Naive thymus-derived CD8-positive, alpha-beta T cell (primary cell): ENCODE measurements at regions not wholly inside any gene's neighbourhood (a gene's known extent, or its start where the extent isn't known, plus 50 kb on each side); places are given as distances from the start of the nearest gene placed in this dataset.

Experiments
- ATAC-seq, 2 donors: fragments of 150-1000 bp; cut with Tn5 transposase in 1 of 2; sonication (Bioruptor Pico), chemical (Tn5 transposase) in 1 of 2; 1 replicate in 1 of 2; 2 replicates in 1 of 2; pipeline ENCODE4 v1.10.0; 2021; ENCODE audit warnings: mild to moderate bottlenecking in 2 of 2, moderate library complexity in 2 of 2
- POLR2A ChIA-PET: fragments of 350-600 bp; sonication (Branson Sonifier 250); formaldehyde crosslinking; loops from one replicate; lab custom pipeline; 2021; ENCODE audit warnings: antibody characterized with exemption; lab: Charles Lee
- DNase-seq, 10 donors: peaks; one replicate each; pipeline versions ENCODE4 v3.0.0 to v3.0.0-alpha.2; 2020 to 2022
- H3K27ac Mint-ChIP-seq, 10 donors: one replicate each; pipeline ENCODE4 v1.8.0; 2020 to 2022; ENCODE audit warnings: mild to moderate bottlenecking in 10 of 10, mixed read lengths in 10 of 10, moderate library complexity in 4 of 10, inconsistent platforms in 1 of 10
- H3K27me3 Mint-ChIP-seq, 5 donors: one replicate each; pipeline ENCODE4 v1.8.0; 2021 to 2022; ENCODE audit warnings: mixed read lengths in 5 of 5
- H3K36me3 Mint-ChIP-seq, 3 donors: one replicate each; pipeline ENCODE4 v1.8.0; 2020 to 2022; ENCODE audit warnings: mixed read lengths in 3 of 3, mild to moderate bottlenecking in 2 of 3, inconsistent platforms in 1 of 3
- H3K4me1 Mint-ChIP-seq, 4 donors: one replicate each; pipeline ENCODE4 v1.8.0; 2021 to 2022; ENCODE audit warnings: mixed read lengths in 4 of 4
- H3K4me3 Mint-ChIP-seq, 10 donors: one replicate each; pipeline ENCODE4 v1.8.0; 2020 to 2022; ENCODE audit warnings: mild to moderate bottlenecking in 10 of 10, mixed read lengths in 10 of 10, moderate library complexity in 6 of 10, inconsistent platforms in 1 of 10
- H3K9me3 Mint-ChIP-seq, 9 donors: one replicate each; pipeline ENCODE4 v1.8.0; 2020 to 2022; ENCODE audit warnings: mixed read lengths in 9 of 9, mild to moderate bottlenecking in 3 of 9, inconsistent platforms in 1 of 9, moderate library complexity in 1 of 9

- DNase-seq = no peak
- Mint-ChIP-seq H3K9me3 (peaks cover 15 to 56% (median 38%) of the 10 kb centered on the region in 9 donors), H3K27ac (no peak overlapping the region), H3K4me1 (peaks cover 6 to 24% (median 18%) of the 10 kb centered on the region in 4 donors), H3K36me3 (peaks cover 10 to 43% (median 38%) of the 10 kb centered on the region in 3 donors), H3K27me3 (no peaks in the 10 kb centered on the region), H3K4me3 (no peak overlapping the region)
- POLR2A ChIA-PET = no interaction called here
- no peak for ATAC-seq
Measured at GRCh38 chr2:144254342-144255235, 265.3 kb downstream of the ZEB2 start.

GRCh38 chr2:144253743-144254142, 266.2 kb downstream of the ZEB2 start:
- ATAC-seq (no peak), DNase-seq (no peak)
- Mint-ChIP-seq H3K4me3 (no peak overlapping the region), H3K9me3 (peaks cover 15 to 50% (median 37%) of the 10 kb centered on the region in 9 donors), H3K27me3 (no peaks in the 10 kb centered on the region), H3K36me3 (peaks cover 10 to 39% (median 37%) of the 10 kb centered on the region in 3 donors), H3K4me1 (peaks cover 6 to 24% (median 21%) of the 10 kb centered on the region in 4 donors), H3K27ac (no peak overlapping the region)
- POLR2A ChIA-PET = no interaction called here

DNA sequence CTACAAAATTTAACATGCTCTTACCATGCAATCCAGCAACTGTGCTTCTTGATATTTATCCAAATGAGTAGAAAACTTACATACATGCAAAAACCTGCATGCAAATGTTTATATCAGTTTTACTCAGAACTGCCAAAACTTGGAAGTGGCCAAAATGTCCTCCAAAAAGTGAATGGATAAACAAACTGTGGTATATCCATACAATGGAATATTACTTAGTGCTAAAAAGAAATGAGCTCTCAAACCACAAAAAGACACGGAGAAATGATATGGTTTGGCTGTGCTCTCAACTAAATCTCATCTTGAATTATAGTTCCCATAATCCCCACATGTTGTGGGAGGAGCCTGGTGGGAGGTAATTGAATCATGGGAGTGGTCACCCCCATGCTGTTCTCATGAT, 267.2 kb downstream of the ZEB2 start:
- H3K4me3 Mint-ChIP-seq = no peak overlapping the region
- H3K4me1 Mint-ChIP-seq = peaks cover 6 to 25% (median 21%) of the 10 kb centered on the region in 4 donors
- peaks cover 12 to 39% (median 27%) of the 10 kb centered on the region in 9 donors for H3K9me3 Mint-ChIP-seq
- H3K27ac Mint-ChIP-seq = no peak overlapping the region
- no peak for DNase-seq
- no peaks in the 10 kb centered on the region for H3K27me3 Mint-ChIP-seq
- H3K36me3 Mint-ChIP-seq = peaks cover 7 to 33% (median 27%) of the 10 kb centered on the region in 3 donors
- POLR2A ChIA-PET = no interaction called here
- no peak for ATAC-seq

DNA sequence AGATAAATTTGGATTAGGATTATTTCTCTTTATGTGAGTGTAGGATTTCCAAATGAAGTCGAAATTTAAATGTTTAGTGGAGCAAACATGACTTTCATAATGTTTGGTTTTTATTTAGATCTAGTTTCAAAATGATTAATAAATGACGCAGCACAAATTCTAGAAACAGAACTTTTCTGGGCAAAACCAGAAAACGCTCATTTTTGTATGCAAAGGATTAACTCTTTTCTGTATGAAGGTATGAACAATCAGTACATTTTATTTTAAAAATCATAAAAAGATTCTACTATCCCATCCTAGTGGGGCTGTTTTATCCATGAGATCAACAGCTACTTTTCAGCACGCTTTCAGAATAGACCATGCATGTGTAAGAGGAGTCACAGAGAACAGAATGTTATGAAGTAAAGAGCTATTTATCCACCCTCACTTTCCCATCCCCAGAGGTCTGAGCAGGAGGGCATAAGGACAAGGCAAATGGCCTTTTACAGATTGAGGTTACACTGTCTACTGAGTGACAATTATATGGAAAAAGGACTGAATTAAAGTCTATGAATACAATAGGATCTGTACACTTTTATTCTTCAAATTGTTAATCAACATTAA, 270.8 kb downstream of the ZEB2 start:
- Mint-ChIP-seq H3K27ac (no peak overlapping the region), H3K4me3 (no peak overlapping the region), H3K9me3 (peaks cover 7 to 17% (median 11%) of the 10 kb centered on the region in 9 donors), H3K27me3 (no peaks in the 10 kb centered on the region), H3K4me1 (peaks cover 0 to 11% (median 1%) of the 10 kb centered on the region in 4 donors), H3K36me3 (peaks cover 7 to 22% (median 14%) of the 10 kb centered on the region in 3 donors)
- ATAC-seq (no peak), DNase-seq (no peak)
- POLR2A ChIA-PET = interaction anchor here (0.7 kb wide), 2 partner anchors 49 to 200 kb away, joined by 3 read pairs; no protein-coding TSS in a partner anchor

DNA sequence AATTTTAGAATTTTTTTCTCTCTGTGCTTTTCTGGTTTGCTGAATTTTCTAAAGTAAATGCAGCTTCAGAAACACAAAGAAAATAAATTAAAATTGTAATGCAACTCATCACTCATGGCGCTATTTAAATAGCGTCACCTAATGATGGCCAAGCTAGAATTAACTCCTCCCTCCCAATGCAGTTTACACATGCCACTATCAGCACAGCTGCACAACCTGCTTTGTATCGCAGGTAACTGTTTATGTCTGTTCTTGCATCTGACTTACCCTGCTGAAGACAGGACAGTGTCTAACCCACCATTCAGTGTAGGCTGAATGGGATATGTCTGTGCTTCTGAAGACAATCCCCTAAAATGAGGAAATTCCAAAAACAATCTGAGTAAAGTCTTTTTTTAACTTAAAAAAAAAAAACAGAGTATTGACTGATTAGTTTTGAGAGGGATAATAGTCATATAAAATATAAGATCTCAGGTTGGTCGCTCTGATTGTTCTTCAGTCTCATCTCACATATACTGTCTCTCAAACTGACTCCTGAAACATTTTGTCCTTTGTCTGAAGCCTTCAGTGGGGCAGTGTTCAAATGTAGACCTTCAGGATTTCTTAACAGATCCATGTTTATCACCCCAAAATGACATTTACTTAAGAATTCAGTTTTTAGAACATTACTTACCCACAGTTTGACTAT, 271.4 kb downstream of the ZEB2 start:
- DNase-seq (no peak), ATAC-seq (no peak)
- H3K4me3 Mint-ChIP-seq = no peak overlapping the region
- no peaks in the 10 kb centered on the region for H3K27me3 Mint-ChIP-seq
- peaks cover 6 to 22% (median 14%) of the 10 kb centered on the region in 3 donors for H3K36me3 Mint-ChIP-seq
- H3K9me3 Mint-ChIP-seq = peaks cover 7 to 15% (median 11%) of the 10 kb centered on the region in 9 donors
- H3K4me1 Mint-ChIP-seq = peaks cover 0 to 15% (median 1%) of the 10 kb centered on the region in 4 donors
- POLR2A ChIA-PET = no interaction called here
- H3K27ac Mint-ChIP-seq = no peak overlapping the region

- ATAC-seq (no peak), DNase-seq (no peak)
- Mint-ChIP-seq H3K27me3 (no peaks in the 10 kb centered on the region), H3K27ac (no peak overlapping the region), H3K4me1 (peaks cover 5 to 43% (median 12%) of the 10 kb centered on the region in 4 donors), H3K4me3 (no peak overlapping the region), H3K36me3 (peaks cover 0 to 8% (median 4%) of the 10 kb centered on the region in 3 donors), H3K9me3 (no peaks in the 10 kb centered on the region)
- POLR2A ChIA-PET = no interaction called here
Measured at GRCh38 chr2:144244938-144245337, 275.0 kb downstream of the ZEB2 start.

GRCh38 chr2:144242311-144242710, 277.6 kb downstream of the ZEB2 start:
- Mint-ChIP-seq H3K4me3 (no peak overlapping the region), H3K36me3 (peaks cover 0 to 6% (median 4%) of the 10 kb centered on the region in 3 donors), H3K9me3 (peaks cover 0 to 3% (median 0%) of the 10 kb centered on the region in 9 donors), H3K27ac (no peak overlapping the region), H3K27me3 (no peaks in the 10 kb centered on the region), H3K4me1 (peaks cover 17 to 55% (median 28%) of the 10 kb centered on the region in 4 donors)
- ATAC-seq = no peak
- POLR2A ChIA-PET = no interaction called here
- no peak for DNase-seq

DNA sequence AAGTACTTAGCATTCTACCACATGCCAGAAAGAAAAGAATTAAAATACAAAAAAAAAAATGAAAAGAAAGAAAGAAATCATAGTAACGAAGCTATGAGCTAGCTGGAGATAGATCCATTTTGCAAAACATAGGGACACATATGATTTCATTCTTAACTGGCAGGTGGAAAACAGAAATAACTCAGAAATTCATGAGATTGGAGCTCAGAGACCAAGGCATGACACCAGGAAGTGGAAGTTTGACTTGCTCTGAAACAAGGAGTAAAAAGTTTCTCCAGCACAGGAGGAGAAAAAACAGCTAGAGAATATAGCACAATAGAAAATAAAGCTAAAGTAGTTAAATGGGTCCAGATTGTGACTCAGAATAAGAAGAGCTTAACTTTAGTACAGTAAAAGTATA, 278.1 kb downstream of the ZEB2 start:
- no peak for ATAC-seq
- H3K9me3 Mint-ChIP-seq = peaks cover 0 to 3% (median 0%) of the 10 kb centered on the region in 9 donors
- peaks cover 0 to 6% (median 4%) of the 10 kb centered on the region in 3 donors for H3K36me3 Mint-ChIP-seq
- no peaks in the 10 kb centered on the region for H3K27me3 Mint-ChIP-seq
- H3K27ac Mint-ChIP-seq = peak overlapping the region in 2 of 10 donors; percentile 13 to 69
- POLR2A ChIA-PET = no interaction called here
- peaks cover 17 to 60% (median 31%) of the 10 kb centered on the region in 4 donors for H3K4me1 Mint-ChIP-seq
- H3K4me3 Mint-ChIP-seq = peak overlapping the region in 1 of 10 donors; percentile 0
- no peak for DNase-seq

DNA sequence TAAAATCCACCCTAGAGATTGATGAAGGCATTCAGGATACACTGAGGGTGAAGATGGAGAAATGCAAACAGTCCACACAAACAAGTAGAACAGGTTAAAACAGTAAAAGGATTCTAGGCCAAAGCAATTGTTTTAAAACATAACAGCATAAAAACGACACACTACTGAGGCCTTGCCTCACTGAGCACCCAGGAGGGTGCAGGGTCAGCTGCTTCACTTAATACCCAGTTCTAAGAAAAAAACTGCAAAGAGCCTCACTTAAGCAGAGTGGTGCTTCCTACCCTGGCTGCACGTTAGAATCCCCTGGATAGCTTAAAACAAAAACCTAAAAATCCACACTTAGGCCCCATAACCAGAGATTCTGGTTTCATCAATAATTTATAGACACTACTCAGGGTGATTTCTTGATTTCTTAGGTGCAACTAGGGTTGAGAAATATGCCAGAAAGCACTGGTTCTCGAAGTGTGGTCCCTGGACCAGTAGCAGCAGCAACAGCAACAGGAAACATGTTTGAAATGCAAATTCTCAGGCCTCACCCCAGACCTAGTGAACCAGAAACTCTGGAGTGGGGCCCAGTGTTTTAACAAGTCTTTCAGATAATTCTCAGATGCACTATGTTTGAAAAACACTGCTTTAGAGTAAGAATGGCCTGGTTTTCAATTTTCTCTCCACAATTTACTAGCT, 279.1 kb downstream of the ZEB2 start:
- H3K36me3 Mint-ChIP-seq = peaks cover 0 to 3% (median 0%) of the 10 kb centered on the region in 3 donors
- DNase-seq (no peak), ATAC-seq (no peak)
- POLR2A ChIA-PET = interaction anchor here (0.6 kb wide), 1 partner anchor 10 kb away, joined by 3 read pairs; no protein-coding TSS in a partner anchor
- H3K27ac Mint-ChIP-seq = peak overlapping the region in 4 of 10 donors; percentile 8 to 69 (median 32)
- peaks cover 0 to 3% (median 0%) of the 10 kb centered on the region in 9 donors for H3K9me3 Mint-ChIP-seq
- H3K4me1 Mint-ChIP-seq = peaks cover 14 to 62% (median 31%) of the 10 kb centered on the region in 4 donors
- peak overlapping the region in 1 of 10 donors; percentile 16 for H3K4me3 Mint-ChIP-seq
- no peaks in the 10 kb centered on the region for H3K27me3 Mint-ChIP-seq

DNA sequence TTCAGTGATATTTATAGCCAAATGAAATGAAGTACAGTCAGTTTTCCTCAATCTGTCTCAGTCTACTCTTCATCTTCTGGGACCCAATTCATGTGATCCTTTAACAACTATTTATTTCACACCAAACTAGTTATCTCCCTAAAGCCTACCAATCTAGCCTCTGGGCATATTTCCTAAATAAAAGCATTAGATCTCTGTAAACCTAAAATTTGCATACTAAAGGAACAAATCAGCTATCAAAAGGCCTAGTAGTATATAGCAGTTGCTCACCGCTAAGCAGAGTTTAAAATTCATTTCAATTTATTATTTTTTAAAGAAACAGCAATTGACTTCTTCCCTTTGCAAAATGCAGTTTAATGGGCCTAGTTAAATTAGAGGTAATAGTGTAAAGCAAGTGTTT, 280.2 kb downstream of the ZEB2 start:
- ATAC-seq = no peak
- Mint-ChIP-seq H3K36me3 (peaks cover 0 to 3% (median 0%) of the 10 kb centered on the region in 3 donors), H3K9me3 (peaks cover 0 to 3% (median 0%) of the 10 kb centered on the region in 9 donors), H3K27ac (peak overlapping the region in 2 of 10 donors; percentile 67 to 69), H3K27me3 (no peaks in the 10 kb centered on the region), H3K4me3 (no peak overlapping the region), H3K4me1 (peaks cover 14 to 65% (median 37%) of the 10 kb centered on the region in 4 donors)
- POLR2A ChIA-PET = no interaction called here
- DNase-seq = no peak

- peak overlapping the region in 1 of 10 donors; percentile 69 for H3K27ac Mint-ChIP-seq
- ATAC-seq (no peak), DNase-seq (no peak)
- POLR2A ChIA-PET = no interaction called here
- no peaks in the 10 kb centered on the region for H3K27me3 Mint-ChIP-seq
- H3K36me3 Mint-ChIP-seq = peaks cover 0 to 3% (median 0%) of the 10 kb centered on the region in 3 donors
- H3K4me1 Mint-ChIP-seq = peaks cover 18 to 70% (median 41%) of the 10 kb centered on the region in 4 donors
- H3K9me3 Mint-ChIP-seq = peaks cover 0 to 3% (median 0%) of the 10 kb centered on the region in 9 donors
- no peak overlapping the region for H3K4me3 Mint-ChIP-seq
Measured at GRCh38 chr2:144239306-144239705, 280.6 kb downstream of the ZEB2 start.
